ENCODE measurements at regions not wholly inside any gene's neighbourhood (a gene's known extent, or its start where the extent isn't known, plus 50 kb on each side); places are given as distances from the start of the nearest gene placed in this dataset.

DNA sequence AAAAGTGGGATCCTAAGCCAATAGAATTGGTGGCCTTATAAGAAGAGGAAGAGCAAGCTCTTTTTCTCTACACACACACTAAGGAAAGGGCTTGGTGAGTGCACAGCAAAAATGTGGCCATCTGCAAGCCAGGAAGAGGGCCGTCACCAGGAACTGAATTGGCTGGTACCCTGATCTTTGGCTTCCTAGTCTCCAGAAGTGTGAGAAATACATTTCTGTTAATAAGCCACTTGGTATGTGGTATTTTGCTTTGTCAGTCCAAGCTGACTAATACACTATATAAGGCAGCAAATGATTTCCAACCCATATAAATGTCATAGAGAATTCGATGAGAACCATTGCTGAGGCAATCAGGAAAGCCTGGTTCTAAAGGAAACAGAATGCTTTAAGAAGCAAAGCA, 816.3 kb upstream of the SEMA6D start:
- Histone ChIP-seq H3K36me3 (ENCODE audit: control insufficient read depth in 5 of 5, insufficient read depth in 5 of 5, low read length in 5 of 5) (no peaks in the 10 kb centered on the region), H3K27ac (ENCODE audit: low read depth, low read length) (no peak overlapping the region), H3K9ac (ENCODE audit: low read length in 5 of 5) (no peak overlapping the region), H3K4me3 (ENCODE audit: low read depth in 1 of 5, low read length in 5 of 5) (no peak overlapping the region), H3K4me1 (ENCODE audit: control insufficient read depth in 5 of 5, insufficient read depth in 5 of 5, low read length in 5 of 5) (no peaks in the 10 kb centered on the region), H3K27me3 (ENCODE audit: control insufficient read depth in 5 of 5, insufficient read depth in 4 of 5, low read length in 5 of 5) (no peaks in the 10 kb centered on the region), H3K9me3 (ENCODE audit: control insufficient read depth in 5 of 5, low read length in 5 of 5) (no peaks in the 10 kb centered on the region)

DNA sequence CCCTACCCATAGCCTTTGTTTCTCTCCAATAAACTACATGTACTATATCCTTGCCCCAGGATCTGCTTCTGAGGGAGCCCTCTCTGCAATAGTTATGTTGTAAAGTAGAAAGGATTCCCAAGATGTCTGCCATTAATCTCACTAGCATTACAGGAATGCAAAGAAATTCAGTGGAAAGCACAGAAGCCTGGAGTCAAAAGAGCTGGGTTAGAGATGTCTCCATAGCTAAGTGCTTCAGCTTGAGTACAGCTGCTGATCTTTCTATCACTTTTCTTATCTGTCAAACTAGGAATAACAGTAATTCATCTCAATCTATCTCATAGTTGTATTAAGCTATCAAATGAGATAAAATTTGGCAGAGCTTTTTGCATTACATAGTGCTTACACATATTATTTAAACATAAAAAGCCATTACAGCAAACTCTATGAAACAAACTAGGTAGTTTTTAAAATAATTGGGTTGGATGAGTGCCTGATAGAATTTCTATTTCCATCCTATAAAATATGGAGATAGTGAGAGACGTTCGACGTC, 799.5 kb upstream of the SEMA6D start:
- no peaks in the 10 kb centered on the region for H3K4me1 ChIP-seq (ENCODE audit: control insufficient read depth in 5 of 5, insufficient read depth in 5 of 5, low read length in 5 of 5)
- H3K9me3 ChIP-seq (ENCODE audit: control insufficient read depth in 5 of 5, low read length in 5 of 5), result no peaks in the 10 kb centered on the region
- H3K27ac ChIP-seq (ENCODE audit: low read depth, low read length), result no peak overlapping the region
- no peak overlapping the region for H3K9ac ChIP-seq (ENCODE audit: low read length in 5 of 5)
- H3K36me3 ChIP-seq (ENCODE audit: control insufficient read depth in 5 of 5, insufficient read depth in 5 of 5, low read length in 5 of 5), result no peaks in the 10 kb centered on the region
- peaks cover 0 to 4% (median 0%) of the 10 kb centered on the region in 5 donors for H3K27me3 ChIP-seq (ENCODE audit: control insufficient read depth in 5 of 5, insufficient read depth in 4 of 5, low read length in 5 of 5)
- H3K4me3 ChIP-seq (ENCODE audit: low read depth in 1 of 5, low read length in 5 of 5), result no peak overlapping the region

DNA sequence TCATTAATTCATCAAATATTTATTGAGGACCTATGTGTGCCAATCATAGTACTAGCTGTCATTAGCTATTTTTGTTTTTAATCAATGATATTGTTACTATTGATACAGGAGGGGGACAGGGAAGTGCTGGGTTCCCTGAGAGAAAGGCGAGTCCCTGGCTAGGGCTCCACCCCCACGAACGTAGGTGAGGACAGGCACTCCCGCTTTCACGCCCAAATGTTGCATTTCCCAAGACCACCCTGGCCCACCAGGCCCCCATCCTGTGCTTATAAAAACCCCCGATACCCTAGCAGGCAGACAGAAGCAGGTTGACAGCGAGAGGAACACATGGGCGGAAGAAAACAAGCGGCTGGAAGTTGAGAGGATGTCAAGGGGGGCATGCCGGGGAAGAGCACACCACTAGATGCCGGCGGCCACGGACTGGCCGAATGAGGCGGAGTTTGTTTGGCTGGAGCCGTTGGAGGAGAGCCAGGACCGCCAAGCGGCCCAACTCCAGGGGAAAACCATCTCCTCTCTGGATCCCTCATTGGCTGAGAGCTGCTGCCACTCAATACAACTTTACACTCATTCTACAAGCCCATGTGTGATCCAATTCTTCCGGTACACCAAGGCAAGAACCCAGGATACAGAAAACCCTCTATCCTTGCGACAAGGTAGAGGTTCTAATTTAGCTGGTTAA, 798.7 kb upstream of the SEMA6D start:
- H3K36me3 ChIP-seq (ENCODE audit: control insufficient read depth in 5 of 5, insufficient read depth in 5 of 5, low read length in 5 of 5), result no peaks in the 10 kb centered on the region
- no peak overlapping the region for H3K27ac ChIP-seq (ENCODE audit: low read depth, low read length)
- peaks cover 0 to 4% (median 0%) of the 10 kb centered on the region in 5 donors for H3K27me3 ChIP-seq (ENCODE audit: control insufficient read depth in 5 of 5, insufficient read depth in 4 of 5, low read length in 5 of 5)
- no peaks in the 10 kb centered on the region for H3K9me3 ChIP-seq (ENCODE audit: control insufficient read depth in 5 of 5, low read length in 5 of 5)
- H3K9ac ChIP-seq (ENCODE audit: low read length in 5 of 5), result no peak overlapping the region
- H3K4me1 ChIP-seq (ENCODE audit: control insufficient read depth in 5 of 5, insufficient read depth in 5 of 5, low read length in 5 of 5), result no peaks in the 10 kb centered on the region
- no peak overlapping the region for H3K4me3 ChIP-seq (ENCODE audit: low read depth in 1 of 5, low read length in 5 of 5)

DNA sequence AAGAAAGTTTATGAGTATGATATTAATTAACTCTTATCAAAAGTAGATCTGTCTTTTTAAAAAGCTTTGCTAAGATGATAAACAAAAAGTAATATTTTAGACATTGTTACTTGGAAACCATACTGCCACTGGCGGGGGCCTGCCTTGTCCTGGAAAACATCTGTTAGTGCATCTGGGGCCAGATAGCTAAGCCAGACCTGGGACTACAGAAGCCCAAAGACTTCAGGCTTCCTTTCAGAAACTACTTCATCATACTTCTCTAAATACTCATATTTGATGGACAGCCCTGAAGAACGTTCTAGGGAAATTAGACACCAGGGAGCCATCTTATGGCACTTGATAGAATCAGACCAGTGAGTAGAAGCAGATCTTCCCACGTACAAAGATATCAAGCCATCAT, 795.4 kb upstream of the SEMA6D start:
- Histone ChIP-seq H3K4me3 (ENCODE audit: low read depth in 1 of 5, low read length in 5 of 5) (no peak overlapping the region), H3K27me3 (ENCODE audit: control insufficient read depth in 5 of 5, insufficient read depth in 4 of 5, low read length in 5 of 5) (peaks cover 0 to 4% (median 0%) of the 10 kb centered on the region in 5 donors), H3K4me1 (ENCODE audit: control insufficient read depth in 5 of 5, insufficient read depth in 5 of 5, low read length in 5 of 5) (no peaks in the 10 kb centered on the region)

DNA sequence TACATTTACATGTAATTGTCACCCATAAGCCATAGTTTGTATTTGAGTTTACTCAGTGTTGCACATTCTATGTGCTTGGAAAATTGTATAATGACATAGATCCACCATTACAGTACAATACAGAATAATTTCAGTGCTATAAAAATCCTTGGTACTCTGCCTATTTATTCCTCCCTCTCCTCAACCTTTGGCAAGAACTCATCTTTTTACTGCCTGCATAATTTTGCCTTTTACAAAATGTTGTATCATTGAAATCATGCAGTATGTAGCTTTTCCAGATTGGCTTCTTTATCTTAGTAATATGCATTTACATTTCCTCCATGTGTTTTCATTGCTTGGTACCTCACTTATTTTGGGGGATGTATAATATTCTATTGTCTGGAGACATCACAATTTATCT, 786.9 kb upstream of the SEMA6D start:
- no peaks in the 10 kb centered on the region for H3K36me3 ChIP-seq (ENCODE audit: control insufficient read depth in 5 of 5, insufficient read depth in 5 of 5, low read length in 5 of 5)
- H3K9ac ChIP-seq (ENCODE audit: low read length in 5 of 5), result no peak overlapping the region
- H3K4me1 ChIP-seq (ENCODE audit: control insufficient read depth in 5 of 5, insufficient read depth in 5 of 5, low read length in 5 of 5), result no peaks in the 10 kb centered on the region
- H3K9me3 ChIP-seq (ENCODE audit: control insufficient read depth in 5 of 5, low read length in 5 of 5), result no peaks in the 10 kb centered on the region
- no peak overlapping the region for H3K27ac ChIP-seq (ENCODE audit: low read depth, low read length)
- no peaks in the 10 kb centered on the region for H3K27me3 ChIP-seq (ENCODE audit: control insufficient read depth in 5 of 5, insufficient read depth in 4 of 5, low read length in 5 of 5)
- no peak overlapping the region for H3K4me3 ChIP-seq (ENCODE audit: low read depth in 1 of 5, low read length in 5 of 5)

More for the DNA sequence above, 795.4 kb upstream of the SEMA6D start:
- H3K9ac ChIP-seq (ENCODE audit: low read length in 5 of 5), result no peak overlapping the region
- no peaks in the 10 kb centered on the region for H3K9me3 ChIP-seq (ENCODE audit: control insufficient read depth in 5 of 5, low read length in 5 of 5)
- no peak overlapping the region for H3K27ac ChIP-seq (ENCODE audit: low read depth, low read length)
- no peaks in the 10 kb centered on the region for H3K36me3 ChIP-seq (ENCODE audit: control insufficient read depth in 5 of 5, insufficient read depth in 5 of 5, low read length in 5 of 5)

DNA sequence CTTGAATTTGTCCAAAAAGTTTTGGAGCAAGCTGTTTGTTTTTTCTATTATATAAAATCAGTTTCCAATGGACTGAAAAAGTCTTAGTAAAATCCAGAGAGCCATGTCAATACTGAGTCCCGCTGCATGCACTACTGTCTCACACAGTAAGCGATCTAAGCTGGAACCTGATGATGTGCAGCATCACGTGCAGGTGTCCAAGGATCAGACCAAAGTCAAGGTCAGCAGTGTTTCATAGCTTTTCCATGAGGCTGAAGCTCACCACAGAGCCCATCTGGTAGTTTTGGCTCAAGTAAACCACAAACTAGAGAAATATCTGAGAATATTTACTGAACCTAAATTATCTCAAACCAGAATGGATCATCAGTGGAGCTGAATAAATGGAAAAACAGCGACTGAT, 784.0 kb upstream of the SEMA6D start:
- H3K27me3 ChIP-seq (ENCODE audit: control insufficient read depth in 5 of 5, insufficient read depth in 4 of 5, low read length in 5 of 5), result no peaks in the 10 kb centered on the region

DNA sequence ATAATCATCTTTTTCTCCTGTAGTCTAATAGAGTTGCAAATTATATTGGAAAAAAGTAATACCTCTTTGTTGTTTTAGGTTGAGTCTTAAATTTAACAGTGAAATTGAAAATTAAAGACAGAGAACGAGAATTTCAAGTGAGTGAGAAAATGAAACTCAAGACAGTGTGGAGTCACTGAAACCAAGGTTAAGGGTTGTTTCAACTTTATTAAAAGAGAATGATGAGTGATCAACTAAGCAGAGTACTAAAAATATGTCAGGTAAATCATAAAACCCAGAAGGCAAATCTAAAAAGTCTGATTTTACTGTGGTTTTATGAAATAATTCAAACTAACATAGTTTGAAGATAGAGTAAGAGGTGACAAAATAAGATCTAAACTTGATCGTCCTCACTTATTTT, 782.5 kb upstream of the SEMA6D start:
- no peak overlapping the region for H3K4me3 ChIP-seq (ENCODE audit: low read depth in 1 of 5, low read length in 5 of 5)
- H3K9me3 ChIP-seq (ENCODE audit: control insufficient read depth in 5 of 5, low read length in 5 of 5), result no peaks in the 10 kb centered on the region
- no peak overlapping the region for H3K27ac ChIP-seq (ENCODE audit: low read depth, low read length)
- no peaks in the 10 kb centered on the region for H3K27me3 ChIP-seq (ENCODE audit: control insufficient read depth in 5 of 5, insufficient read depth in 4 of 5, low read length in 5 of 5)
- no peaks in the 10 kb centered on the region for H3K36me3 ChIP-seq (ENCODE audit: control insufficient read depth in 5 of 5, insufficient read depth in 5 of 5, low read length in 5 of 5)
- no peaks in the 10 kb centered on the region for H3K4me1 ChIP-seq (ENCODE audit: control insufficient read depth in 5 of 5, insufficient read depth in 5 of 5, low read length in 5 of 5)
- H3K9ac ChIP-seq (ENCODE audit: low read length in 5 of 5), result no peak overlapping the region

More for the DNA sequence above, 784.0 kb upstream of the SEMA6D start:
- Histone ChIP-seq H3K4me3 (ENCODE audit: low read depth in 1 of 5, low read length in 5 of 5) (no peak overlapping the region), H3K36me3 (ENCODE audit: control insufficient read depth in 5 of 5, insufficient read depth in 5 of 5, low read length in 5 of 5) (no peaks in the 10 kb centered on the region), H3K9me3 (ENCODE audit: control insufficient read depth in 5 of 5, low read length in 5 of 5) (no peaks in the 10 kb centered on the region), H3K9ac (ENCODE audit: low read length in 5 of 5) (no peak overlapping the region), H3K4me1 (ENCODE audit: control insufficient read depth in 5 of 5, insufficient read depth in 5 of 5, low read length in 5 of 5) (no peaks in the 10 kb centered on the region), H3K27ac (ENCODE audit: low read depth, low read length) (no peak overlapping the region)

DNA sequence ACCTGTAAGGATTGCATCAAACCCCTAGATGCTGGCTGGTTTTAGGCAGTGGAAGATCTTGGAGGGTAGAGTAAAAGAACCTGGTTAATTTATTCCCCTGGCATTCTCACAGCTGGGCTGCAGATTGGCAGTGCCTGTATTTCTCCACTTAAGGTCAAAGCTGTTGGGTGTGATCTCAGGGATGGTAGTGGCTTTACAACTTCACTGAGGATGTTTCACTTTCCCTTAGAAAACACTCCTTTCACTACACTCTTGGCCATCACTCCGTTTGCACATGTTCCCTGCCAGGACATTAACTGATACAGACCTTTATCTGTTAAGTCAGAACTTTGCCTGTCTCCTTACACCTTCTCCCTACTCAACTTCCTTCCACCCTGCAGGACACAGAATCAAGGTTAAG, 779.1 kb upstream of the SEMA6D start:
- Histone ChIP-seq H3K27ac (ENCODE audit: low read depth, low read length) (no peak overlapping the region), H3K4me3 (ENCODE audit: low read depth in 1 of 5, low read length in 5 of 5) (no peak overlapping the region), H3K27me3 (ENCODE audit: control insufficient read depth in 5 of 5, insufficient read depth in 4 of 5, low read length in 5 of 5) (no peaks in the 10 kb centered on the region), H3K9me3 (ENCODE audit: control insufficient read depth in 5 of 5, low read length in 5 of 5) (no peaks in the 10 kb centered on the region), H3K9ac (ENCODE audit: low read length in 5 of 5) (no peak overlapping the region), H3K36me3 (ENCODE audit: control insufficient read depth in 5 of 5, insufficient read depth in 5 of 5, low read length in 5 of 5) (no peaks in the 10 kb centered on the region), H3K4me1 (ENCODE audit: control insufficient read depth in 5 of 5, insufficient read depth in 5 of 5, low read length in 5 of 5) (no peaks in the 10 kb centered on the region)

DNA sequence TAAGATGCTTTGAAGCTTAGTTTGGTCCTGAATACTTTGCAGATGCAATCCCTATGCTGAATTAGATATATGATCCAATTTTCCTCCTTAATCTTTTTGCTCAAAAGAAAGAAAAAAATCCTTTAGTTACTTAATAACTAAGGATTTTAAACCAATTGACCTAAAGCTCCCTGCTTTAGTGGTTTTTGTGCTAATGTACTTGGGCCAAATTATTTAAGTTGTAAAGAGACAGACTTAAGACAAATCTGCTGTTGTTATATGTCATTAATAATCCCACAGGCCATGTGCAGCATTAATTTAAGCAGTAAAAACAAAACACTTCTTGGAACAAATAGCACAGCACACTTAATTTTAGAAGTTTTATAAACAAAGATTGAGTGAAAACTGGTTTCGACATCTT, 776.1 kb upstream of the SEMA6D start:
- Histone ChIP-seq H3K27me3 (ENCODE audit: control insufficient read depth in 5 of 5, insufficient read depth in 4 of 5, low read length in 5 of 5) (no peaks in the 10 kb centered on the region), H3K4me3 (ENCODE audit: low read depth in 1 of 5, low read length in 5 of 5) (no peak overlapping the region), H3K9me3 (ENCODE audit: control insufficient read depth in 5 of 5, low read length in 5 of 5) (no peaks in the 10 kb centered on the region)

DNA sequence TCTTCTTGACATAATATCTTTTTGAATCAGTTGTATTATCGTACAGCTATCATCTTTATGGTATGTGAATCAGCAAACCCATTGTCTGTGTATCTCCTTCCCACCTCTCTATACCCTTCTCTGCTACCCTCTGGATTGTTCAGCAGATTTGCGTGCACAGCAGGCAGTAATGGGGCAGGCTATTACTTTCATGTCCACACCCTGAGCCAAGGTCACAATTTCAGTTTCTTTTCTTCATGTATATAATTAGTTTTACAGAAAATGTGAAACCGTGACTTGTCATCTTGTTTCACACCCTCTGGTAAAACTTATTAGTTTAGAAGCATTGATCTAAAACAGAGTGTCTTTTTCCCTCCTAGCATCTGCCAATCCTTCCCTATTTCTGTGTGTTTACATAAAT, 770.4 kb upstream of the SEMA6D start:
- peaks cover 0 to 7% (median 0%) of the 10 kb centered on the region in 5 donors for H3K9me3 ChIP-seq (ENCODE audit: control insufficient read depth in 5 of 5, low read length in 5 of 5)
- H3K4me3 ChIP-seq (ENCODE audit: low read depth in 1 of 5, low read length in 5 of 5), result no peak overlapping the region
- no peaks in the 10 kb centered on the region for H3K36me3 ChIP-seq (ENCODE audit: control insufficient read depth in 5 of 5, insufficient read depth in 5 of 5, low read length in 5 of 5)
- H3K27ac ChIP-seq (ENCODE audit: low read depth, low read length), result no peak overlapping the region
- peaks cover 0 to 2% (median 0%) of the 10 kb centered on the region in 5 donors for H3K4me1 ChIP-seq (ENCODE audit: control insufficient read depth in 5 of 5, insufficient read depth in 5 of 5, low read length in 5 of 5)
- H3K27me3 ChIP-seq (ENCODE audit: control insufficient read depth in 5 of 5, insufficient read depth in 4 of 5, low read length in 5 of 5), result no peaks in the 10 kb centered on the region
- H3K9ac ChIP-seq (ENCODE audit: low read length in 5 of 5), result no peak overlapping the region

More for the DNA sequence above, 776.1 kb upstream of the SEMA6D start:
- Histone ChIP-seq H3K9ac (ENCODE audit: low read length in 5 of 5) (no peak overlapping the region), H3K27ac (ENCODE audit: low read depth, low read length) (no peak overlapping the region), H3K36me3 (ENCODE audit: control insufficient read depth in 5 of 5, insufficient read depth in 5 of 5, low read length in 5 of 5) (no peaks in the 10 kb centered on the region), H3K4me1 (ENCODE audit: control insufficient read depth in 5 of 5, insufficient read depth in 5 of 5, low read length in 5 of 5) (no peaks in the 10 kb centered on the region)

All from subcutaneous abdominal adipose tissue (tissue), 5 donors.